NCI-H1436 treated with DMSO at 0.1 percent for 48 hours (cell line): ENCODE measurements at regions not wholly inside any gene's neighbourhood (a gene's known extent, or its start where the extent isn't known, plus 50 kb on each side); places are given as distances from the start of the nearest gene placed in this dataset.
"Not testable (repeated sequence)": the region's sequence is repeated elsewhere in the genome, so short reads cannot be mapped to it uniquely, and the experiment has no call there.

ENCODE experiments used
- DNase-seq: peaks from one replicate; lab custom pipeline; 2025; lab: John Stamatoyannopoulos, UW

DNA sequence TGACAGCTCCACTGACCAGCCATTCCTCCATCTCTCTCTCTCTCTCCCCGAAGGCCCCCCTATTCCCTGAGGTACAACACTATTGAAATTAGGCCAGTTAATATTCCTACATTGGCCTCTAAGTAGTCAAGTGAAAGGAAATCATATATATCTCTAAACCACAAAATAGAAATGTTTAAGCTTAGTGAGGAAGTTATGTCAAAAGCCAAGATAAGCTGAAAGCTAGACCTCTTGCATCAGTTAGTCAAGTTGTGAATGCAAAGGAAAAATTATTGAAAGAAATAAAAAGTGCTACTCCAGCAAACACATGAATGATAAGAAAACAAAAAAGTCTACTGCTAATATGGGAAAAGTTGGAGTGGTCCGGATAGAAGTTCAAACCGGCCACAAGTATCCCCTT lies 301.3 kb upstream of the RBMS1 start:
- DNase-seq = no peak

DNA sequence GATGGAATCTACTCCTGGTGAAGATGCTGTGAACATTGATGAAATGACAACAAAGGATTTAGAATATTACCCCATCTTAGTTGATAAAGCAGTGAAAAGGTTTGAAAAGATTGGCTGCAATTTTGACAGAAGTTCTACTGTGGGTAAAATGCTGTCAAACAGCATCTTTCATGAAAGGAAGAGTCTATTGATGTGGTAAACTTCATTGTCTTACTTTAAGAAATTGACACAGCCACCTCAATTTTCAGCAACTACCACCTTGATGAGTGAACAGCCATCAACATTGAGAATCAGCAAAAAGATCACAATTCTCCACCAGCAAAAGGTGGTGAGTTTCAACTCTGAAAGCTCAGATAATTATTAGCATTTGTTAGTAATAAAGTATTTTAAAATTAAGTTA lies 310.3 kb upstream of the RBMS1 start:
- no peak for DNase-seq

DNA sequence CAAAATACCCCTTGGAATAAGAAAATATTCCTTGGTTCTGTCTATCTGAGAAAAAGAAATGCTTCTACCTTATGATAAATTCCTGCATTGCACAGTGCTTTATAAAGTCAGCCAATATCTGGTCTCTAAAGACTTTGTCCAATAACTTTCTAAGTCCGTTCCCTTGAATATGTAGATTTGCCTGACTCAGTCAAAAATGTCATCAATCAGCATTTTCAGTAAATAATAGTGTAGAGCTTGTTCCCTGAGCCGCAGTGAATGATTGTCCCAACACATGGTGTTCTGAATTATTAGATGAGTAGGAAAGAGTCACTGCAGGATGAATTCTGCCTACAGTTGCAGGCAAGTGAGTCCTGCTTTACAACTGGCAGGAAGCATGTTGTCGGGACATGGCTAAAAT lies 316.8 kb upstream of the RBMS1 start:
- no peak for DNase-seq

GRCh38 chr2:160812830-160813505 lies 319.4 kb upstream of the RBMS1 start:
- DNase-seq = no peak

GRCh38 chr2:160813506-160813858 lies 319.9 kb upstream of the RBMS1 start:
- no peak for DNase-seq

DNA sequence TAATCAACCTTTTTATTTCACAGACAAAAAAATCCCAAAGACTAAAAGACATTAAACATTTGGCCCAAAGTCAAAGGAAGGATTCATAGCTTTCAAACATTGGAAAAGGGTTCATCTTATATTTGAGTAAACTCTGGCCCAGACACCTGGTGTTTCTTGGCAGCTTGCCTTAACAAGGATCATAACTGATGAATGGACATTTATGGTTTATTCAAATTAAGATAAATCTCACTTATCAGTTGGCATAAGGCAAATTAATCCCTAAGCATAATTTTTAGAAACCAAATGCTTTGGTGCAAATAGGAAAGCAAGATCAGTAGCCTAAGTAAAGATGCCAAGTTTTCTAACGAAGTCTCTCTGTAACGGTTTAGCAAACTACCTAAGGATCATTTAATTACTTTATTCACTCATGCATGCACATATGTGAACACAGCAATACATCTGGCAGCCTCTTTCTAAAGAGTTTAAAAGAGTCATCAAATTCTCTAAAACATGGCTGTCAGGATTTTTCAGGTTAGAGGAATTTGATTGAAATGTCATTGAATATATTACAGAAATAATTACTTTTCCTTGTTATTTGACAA lies 323.4 kb upstream of the RBMS1 start:
- DNase-seq = no peak

GRCh38 chr2:160820691-160821090 lies 327.1 kb upstream of the RBMS1 start:
- DNase-seq = no peak

- DNase-seq = no peak
Observed at GRCh38 chr2:160822006-160822405, 328.4 kb upstream of the RBMS1 start.

DNA sequence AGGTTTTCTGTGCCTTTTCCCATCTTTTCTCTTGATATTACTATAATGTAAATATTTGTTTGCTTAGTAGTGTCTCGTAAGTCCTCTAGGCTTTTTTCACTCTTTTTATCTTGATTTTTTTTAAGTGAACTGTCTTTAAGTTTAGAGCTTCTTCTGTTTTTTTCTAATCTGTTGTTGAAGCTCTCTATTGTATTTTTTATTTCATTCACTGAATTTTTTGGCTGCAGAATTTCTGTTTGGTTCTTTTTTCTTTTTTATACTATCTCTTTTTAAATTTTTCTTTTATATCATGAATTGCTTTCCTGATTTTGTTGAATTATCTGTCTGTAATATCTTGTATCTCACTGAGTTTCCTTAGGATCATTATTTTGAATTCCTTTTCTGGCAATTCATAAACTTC lies 331.8 kb upstream of the RBMS1 start:
- no peak for DNase-seq

DNA sequence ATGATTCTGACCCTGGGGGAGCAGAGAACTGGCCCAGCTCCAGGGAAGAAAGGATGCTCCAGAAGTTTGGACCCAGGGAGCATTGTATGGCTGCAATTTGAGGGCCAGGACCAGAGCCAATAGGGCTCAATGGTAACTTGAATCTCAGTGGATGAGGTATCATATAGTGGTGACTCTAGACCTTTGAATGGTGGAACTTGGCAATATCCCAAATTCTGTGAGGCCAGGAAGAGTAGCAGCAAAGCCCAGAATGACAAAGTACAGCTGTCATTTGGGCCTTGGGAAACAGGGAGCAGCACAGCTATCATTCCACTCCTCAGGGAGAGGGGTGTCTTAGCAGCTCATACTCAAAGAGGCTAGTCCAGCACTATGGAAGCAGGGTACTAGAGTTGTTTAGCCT lies 332.9 kb upstream of the RBMS1 start:
- no peak for DNase-seq

GRCh38 chr2:160828076-160828475 lies 332.2 kb upstream of the TANK start:
- no peak for DNase-seq

DNA sequence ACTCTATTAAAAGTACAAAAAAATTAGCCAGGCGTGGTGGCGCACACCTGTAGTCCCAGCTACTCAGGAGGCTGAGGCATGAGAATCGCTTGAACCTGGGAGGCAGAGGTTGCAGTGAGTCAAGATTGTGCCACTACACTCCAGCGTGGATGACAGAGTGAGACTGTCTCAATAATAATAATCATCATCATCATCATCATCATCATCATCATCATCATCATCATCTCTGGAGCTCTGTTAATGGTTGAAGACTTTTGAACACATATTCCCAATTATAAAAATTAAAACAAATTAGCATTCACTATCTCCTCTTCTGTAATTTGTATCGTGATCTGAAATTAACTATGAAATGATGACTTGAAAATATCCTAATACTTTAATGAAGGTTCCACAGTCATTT lies 327.8 kb upstream of the TANK start:
- not testable (repeated sequence) for DNase-seq

DNA sequence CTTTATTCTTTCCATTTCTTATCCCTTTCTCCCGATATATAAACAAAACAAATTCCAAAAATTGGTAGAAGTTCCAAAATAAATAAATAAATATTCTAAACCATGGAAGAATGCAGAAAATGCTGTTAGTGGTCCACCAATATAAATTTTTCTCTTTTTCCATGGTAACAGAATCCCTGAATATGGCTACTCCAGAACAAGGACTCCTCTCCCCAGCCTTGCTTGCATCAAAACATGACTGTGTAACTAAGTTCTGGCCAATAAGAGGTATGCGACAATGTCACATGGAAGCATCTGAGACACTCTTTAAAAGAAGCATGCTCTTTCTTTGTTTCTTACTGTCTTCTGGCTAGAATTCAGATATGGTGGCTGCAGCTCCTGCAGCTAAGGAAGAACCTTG lies 325.1 kb upstream of the TANK start:
- DNase-seq = no peak

GRCh38 chr2:160836755-160837154 lies 323.5 kb upstream of the TANK start:
- no peak for DNase-seq

GRCh38 chr2:160837416-160837815 lies 322.8 kb upstream of the TANK start:
- DNase-seq = no peak

GRCh38 chr2:160838147-160838546 lies 322.1 kb upstream of the TANK start:
- no peak for DNase-seq

DNA sequence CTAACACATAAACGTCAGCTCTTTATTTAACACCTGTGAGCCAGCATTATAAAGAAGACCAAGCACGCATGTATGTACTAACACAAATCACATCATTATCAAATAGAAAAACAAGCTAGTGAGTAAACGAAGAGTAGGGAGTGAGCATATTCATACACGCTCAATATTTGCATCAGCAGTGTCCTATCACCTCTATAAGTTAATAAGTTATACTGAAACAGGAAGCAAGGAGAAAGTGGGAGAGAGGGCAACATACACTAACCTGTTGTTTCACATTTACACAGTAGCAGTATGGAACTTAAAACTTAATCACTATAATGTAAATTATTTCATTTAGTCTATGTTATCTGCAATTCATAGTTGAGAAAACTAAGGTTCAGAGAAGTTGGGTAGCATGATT lies 321.5 kb upstream of the TANK start:
- no peak for DNase-seq

DNA sequence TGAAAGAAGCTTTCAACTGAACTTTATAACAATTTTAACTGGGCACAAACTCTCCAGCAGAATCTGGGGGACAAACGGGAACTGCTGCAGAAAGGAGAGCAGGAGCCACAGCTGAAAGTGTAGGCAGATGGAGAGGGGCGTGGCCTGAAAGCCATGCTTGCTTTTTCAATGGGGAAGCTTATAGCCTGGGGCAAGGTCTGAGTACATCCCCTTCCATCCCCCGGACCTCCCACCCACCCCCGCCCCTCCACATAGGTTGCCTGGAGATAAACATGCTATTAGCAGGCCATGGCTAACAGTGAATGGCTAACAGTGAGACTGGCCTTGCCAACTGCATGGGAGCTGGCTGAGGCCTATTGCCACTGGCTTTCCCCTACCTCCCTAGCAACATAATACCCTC lies 317.9 kb upstream of the TANK start:
- DNase-seq = no peak

- DNase-seq = no peak
Observed at GRCh38 chr2:160859096-160859495, 301.1 kb upstream of the TANK start.

- DNase-seq = no peak
Observed at GRCh38 chr2:160862226-160862625, 298.0 kb upstream of the TANK start.

DNA sequence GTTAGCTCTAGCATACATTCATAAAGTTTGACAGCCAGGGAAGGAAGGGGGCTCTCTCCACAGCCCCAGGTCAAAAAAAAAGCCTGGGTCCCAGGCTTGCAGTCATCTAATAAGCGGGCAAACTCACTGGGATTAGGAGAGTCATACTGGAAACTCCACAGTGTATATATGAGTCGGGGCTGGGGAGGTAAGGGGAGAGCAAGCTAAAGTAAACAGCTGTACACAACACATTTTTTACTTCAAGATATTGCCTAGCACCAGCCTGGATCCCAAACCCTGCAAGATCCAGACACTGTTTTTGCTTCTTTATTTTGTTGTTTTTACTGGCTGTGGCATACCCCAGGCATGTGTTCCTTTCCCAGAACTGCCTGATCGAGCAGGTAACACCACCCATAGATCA lies 291.3 kb upstream of the TANK start:
- DNase-seq = no peak

DNA sequence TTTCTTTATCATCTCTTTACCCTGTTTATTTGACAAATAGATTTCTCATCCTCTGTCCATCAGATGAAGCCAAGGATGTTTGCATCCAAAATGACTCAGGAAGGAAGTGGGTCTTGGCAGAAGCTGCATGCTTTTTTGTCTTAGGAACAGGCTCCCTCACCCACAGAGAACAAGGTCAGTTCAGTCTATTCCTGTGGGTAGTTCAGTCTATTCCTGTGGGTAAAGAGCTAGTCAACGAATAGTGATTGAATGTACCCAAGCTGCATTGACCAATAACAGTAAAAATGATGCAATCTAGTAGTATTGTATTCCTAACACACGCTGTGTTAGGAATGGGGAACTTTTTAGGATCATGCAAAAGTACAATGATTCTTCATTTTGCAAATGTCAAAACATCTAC lies 290.8 kb upstream of the TANK start:
- no peak for DNase-seq

- DNase-seq = no peak
Observed at GRCh38 chr2:160870729-160871465, 289.3 kb upstream of the TANK start.

GRCh38 chr2:160871953-160872352 lies 288.3 kb upstream of the TANK start:
- DNase-seq = no peak
